ENCODE measurements at regions not wholly inside any gene's neighbourhood (a gene's known extent, or its start where the extent isn't known, plus 50 kb on each side); places are given as distances from the start of the nearest gene placed in this dataset.
"Not testable (repeated sequence)": the region's sequence is repeated elsewhere in the genome, so short reads cannot be mapped to it uniquely, and the experiment has no call there.

DNA sequence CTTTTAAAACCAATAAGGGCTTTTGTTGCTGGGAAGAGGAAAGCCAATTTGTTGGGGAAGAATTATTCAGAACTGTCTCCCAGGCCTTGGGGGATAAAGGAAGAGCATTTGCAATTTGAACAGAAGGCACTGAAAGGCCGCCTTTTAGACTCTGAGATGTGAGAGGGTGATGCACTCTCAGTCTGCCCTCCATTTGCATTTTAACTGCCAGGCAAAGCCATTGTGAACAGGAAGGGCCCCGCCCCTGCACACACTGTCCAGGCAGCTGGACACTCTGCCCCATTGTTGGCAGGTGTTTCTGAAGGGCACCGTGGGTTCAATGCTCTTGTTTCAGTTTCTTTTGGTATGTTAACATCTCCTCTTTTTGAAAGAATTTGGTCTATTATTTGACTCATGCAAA is 169.5 kb upstream of the COPS8 start:
- H3K4me3 ChIP-seq (ENCODE audit: low read length): no peak overlapping the region
- DNase-seq (ENCODE audit: low read depth, low spot score): no peak

GRCh38 chr2:236916651-236917050 is 169.0 kb upstream of the COPS8 start:
- H3K4me3 ChIP-seq (ENCODE audit: low read length): no peak overlapping the region
- DNase-seq (ENCODE audit: low read depth, low spot score): no peak

GRCh38 chr2:236917164-236917563 is 168.5 kb upstream of the COPS8 start:
- no peak overlapping the region for H3K4me3 ChIP-seq (ENCODE audit: low read length)
- DNase-seq (ENCODE audit: low read depth, low spot score): no peak

- no peak overlapping the region for H3K4me3 ChIP-seq (ENCODE audit: low read length)
- no peak for DNase-seq (ENCODE audit: low read depth, low spot score)
Observed at GRCh38 chr2:236918545-236918944, 167.1 kb upstream of the COPS8 start.

DNA sequence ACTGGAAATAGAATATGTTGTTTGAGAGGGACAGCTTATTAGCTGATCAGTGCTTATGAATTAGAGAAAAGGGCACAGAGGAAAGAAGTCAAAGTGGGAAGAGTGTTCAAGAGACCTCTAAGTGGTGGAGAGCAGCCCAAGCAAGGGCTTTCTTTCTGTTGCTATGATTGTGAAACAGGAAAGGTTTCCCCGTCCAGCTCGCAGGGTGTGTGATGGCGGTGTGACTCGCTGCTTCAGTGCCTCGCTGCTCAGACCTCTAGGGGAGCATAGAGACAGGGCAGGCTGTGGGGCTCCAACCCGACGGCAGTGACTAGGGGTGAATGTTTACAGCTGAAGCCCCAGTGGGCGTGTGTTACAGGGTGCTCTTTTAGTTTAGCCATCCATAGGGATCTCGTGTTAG is 166.5 kb upstream of the COPS8 start:
- no peak for DNase-seq (ENCODE audit: low read depth, low spot score)
- H3K4me3 ChIP-seq (ENCODE audit: low read length): no peak overlapping the region

DNA sequence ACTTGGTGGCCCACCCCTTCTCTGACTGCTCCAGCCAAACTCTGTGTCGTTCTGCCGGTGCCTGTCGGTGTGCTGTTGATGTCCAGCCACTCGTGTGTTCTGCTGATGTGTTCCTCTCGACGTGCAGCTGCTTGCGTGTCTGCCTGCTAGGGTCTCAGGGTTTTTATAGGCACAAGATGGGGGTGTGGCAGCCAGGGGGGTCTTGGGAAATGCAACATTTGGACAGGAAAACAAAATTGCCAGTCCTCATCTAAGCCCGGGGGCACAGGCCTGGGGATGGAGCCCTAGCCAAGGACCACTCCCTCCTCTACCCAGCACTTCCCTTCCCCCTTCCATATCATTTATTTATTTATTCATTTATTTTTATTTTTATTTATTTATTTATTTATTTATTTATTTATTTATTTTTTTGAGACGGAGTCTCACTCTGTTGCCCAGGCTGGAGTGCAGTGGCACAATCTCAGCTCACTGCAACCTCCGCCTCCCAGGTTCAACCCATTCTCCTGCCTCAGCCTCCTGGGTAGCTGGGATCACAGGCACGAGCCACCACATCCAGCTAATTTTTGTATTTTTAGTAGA is 165.8 kb upstream of the COPS8 start:
- not testable (repeated sequence) for H3K4me3 ChIP-seq (ENCODE audit: low read length); DNase-seq (ENCODE audit: low read depth, low spot score)

- DNase-seq (ENCODE audit: low read depth, low spot score): no peak
- no peak overlapping the region for H3K4me3 ChIP-seq (ENCODE audit: low read length)
Observed at GRCh38 chr2:236922061-236922460, 163.6 kb upstream of the COPS8 start.

DNA sequence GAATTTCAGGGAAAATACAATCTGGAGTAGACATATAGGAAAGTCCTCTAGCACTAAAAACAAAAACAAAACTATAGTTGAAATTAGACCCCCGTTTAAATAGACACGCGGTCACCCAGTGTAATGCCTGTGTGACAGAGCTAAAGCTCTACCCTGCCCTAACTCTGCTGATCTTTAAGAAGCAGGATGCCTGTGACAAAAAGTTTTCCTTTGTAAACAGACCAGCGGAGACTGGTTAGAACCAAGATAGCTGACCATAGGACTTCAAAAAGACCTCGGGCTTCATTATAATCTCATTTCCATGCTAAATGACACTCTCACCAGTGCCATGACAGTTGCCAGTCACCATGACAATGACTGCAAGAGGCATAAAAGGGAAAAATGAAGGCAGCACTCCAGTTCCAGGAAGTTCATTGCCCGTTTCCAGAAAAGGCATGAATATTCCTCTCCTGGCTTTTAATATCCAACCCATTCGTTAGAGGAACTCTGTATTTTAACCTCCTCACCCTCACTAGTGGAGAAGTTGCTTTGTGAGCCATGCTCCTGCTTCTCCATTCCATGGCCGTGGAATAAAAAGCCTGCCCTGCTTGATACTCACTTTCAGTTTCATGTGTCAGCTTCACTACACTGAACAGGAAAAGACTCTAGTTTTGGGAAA is 157.2 kb upstream of the COPS8 start:
- DNase-seq (ENCODE audit: low read depth, low spot score): no peak
- H3K4me3 ChIP-seq (ENCODE audit: low read length): no peak overlapping the region; the same call in 1 of the 2 replicates

- no peak overlapping the region for H3K4me3 ChIP-seq (ENCODE audit: low read length)
- no peak for DNase-seq (ENCODE audit: low read depth, low spot score)
Observed at GRCh38 chr2:236932831-236933361, 152.8 kb upstream of the COPS8 start.

DNA sequence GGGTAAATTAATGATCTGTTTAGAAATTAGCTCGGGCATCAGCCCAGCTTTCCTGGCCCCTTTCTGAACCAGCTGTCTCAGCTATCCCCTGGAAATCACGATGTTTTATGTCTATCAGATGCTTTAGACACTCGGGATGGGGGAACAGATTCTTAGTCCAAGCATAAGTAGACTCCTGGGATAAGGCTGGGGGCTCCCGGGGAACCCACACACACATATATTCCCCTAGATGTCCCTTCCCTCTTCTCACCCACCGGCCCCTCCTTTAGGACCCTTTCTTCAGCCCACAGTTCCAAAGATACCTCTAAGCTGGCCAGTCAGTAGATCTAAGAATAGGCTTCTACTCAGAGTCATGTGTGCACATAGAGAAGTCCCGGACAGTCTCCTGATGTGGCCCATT is 151.5 kb upstream of the COPS8 start:
- no peak overlapping the region for H3K4me3 ChIP-seq (ENCODE audit: low read length)
- no peak for DNase-seq (ENCODE audit: low read depth, low spot score)

DNA sequence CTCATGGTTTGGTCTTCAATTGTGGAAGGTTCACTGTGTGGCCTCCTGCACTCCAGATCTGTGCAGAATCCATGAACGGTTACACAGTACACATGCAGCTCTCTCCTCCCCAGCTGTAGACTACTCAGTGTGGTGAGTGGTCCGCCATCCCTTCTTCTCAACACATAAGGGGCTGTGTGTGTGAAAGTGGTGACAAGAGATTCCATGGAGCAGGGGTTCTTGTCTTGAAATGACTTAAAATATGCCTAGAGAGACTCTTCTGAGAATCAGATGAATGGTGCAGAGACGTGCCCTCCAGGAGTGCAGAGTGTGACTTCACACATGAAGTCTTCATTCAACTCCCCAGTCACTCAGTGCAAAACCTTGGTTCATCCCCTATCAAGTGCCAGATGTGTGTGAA is 151.0 kb upstream of the COPS8 start:
- no peak for DNase-seq (ENCODE audit: low read depth, low spot score)
- H3K4me3 ChIP-seq (ENCODE audit: low read length): no peak overlapping the region

DNA sequence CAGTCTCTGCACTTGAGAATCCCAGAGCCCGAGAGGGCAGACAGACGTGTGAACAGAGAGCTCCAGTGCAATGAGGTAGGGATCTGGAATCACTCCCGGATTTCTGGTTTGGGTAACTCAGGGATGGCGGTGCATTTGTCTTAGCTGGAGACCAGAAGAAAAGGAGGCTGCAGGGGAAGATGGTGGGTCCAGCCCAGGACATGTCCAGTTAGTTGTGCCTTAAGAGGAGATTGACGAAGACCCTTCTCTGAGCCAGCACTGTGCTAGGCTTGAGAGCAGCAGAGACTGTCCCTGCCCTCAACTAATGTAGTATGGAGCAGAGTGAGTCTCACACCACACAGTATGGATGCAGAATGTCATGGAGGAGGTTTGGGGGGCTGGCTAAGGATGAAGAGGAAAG is 150.6 kb upstream of the COPS8 start:
- no peak for DNase-seq (ENCODE audit: low read depth, low spot score)
- H3K4me3 ChIP-seq (ENCODE audit: low read length): no peak overlapping the region

DNA sequence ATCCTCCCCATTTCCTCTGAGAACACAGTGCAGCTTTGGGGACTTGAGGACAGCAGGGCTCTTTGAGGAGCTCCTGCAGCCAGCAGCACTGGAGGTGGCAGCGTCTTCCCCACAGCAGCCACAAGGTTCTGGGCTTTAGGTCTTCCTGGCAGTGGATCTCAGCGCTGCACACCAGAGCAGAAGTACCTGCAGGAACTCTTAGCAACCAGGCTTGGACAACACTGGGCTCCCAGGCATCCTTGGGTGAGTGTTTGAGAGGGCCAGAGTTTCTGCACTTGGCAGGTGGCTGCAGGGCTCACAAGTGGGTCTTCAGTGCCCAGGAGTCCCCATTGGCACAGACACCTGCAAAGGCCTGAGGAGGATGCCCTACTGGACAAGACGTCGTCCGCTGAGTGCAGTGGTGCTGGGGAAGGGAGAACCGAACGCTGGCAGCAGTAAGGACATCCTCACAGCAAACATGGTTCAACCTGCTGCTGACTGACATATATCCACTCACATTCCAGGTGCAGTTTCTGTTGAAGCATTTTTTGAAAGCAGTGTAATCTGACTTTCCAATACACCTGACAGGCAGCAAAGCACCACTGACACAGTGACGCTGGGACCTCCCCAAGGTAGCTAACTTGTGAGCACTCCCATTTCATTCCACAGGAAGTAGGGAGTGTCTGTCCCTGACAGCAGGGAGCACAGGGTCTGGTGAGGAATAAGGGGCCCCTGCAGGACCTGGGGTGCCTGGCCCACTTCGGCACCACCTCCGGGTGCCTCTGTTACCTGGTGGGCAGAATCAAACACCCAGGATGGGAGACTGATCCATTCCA is 149.9 kb upstream of the COPS8 start:
- H3K4me3 ChIP-seq (ENCODE audit: low read length): no peak overlapping the region
- no peak for DNase-seq (ENCODE audit: low read depth, low spot score)

DNA sequence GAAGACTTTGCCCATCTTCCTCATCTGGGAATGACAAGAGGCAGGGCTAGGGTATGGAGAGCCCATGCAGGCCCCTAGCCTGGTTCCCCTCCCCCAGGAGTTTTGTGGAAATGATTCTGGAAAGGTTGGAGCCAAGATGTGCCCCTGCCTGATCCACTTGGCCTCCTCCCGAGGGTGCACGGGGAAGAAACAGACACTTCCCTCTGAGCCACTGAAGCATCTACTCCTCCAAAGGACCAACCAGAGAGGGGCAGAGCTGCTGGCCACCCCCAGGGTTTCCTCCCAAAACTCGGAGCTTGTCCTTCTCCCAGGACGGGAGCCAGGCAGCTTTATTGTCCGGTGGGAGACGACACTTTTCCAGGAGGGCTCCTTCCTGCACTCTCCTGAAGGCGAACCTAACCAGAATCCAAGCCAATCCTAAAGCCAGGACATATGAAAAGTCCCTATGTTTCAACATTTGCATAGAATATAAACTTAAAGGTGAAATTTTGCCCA is 149.2 kb upstream of the COPS8 start:
- no peak overlapping the region for H3K4me3 ChIP-seq (ENCODE audit: low read length)
- DNase-seq (ENCODE audit: low read depth, low spot score): no peak

DNA sequence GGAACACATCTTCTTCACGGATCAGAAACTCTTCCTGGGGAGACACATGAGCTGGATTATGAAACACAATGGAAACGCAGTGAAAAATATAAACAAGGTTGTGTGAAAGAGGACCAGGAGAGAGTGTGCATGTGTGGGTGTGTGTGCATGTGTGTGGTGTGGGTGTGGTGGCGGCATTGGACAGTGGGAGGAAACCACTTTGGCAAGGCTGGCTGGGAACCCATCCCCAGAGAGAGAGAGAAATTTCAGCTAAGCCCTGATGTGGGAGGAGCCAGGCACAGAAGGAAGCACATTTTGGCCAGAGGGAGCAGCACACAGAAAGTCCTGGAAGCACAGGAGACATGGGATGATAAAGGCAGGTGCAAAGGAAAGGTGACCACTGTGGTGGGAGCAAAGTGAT is 147.6 kb upstream of the COPS8 start:
- no peak for DNase-seq (ENCODE audit: low read depth, low spot score)
- H3K4me3 ChIP-seq (ENCODE audit: low read length): no peak overlapping the region

GRCh38 chr2:236939271-236939670 is 146.4 kb upstream of the COPS8 start:
- no peak overlapping the region for H3K4me3 ChIP-seq (ENCODE audit: low read length)
- no peak for DNase-seq (ENCODE audit: low read depth, low spot score)

- DNase-seq (ENCODE audit: low read depth, low spot score): no peak
- no peak overlapping the region for H3K4me3 ChIP-seq (ENCODE audit: low read length)
Observed at GRCh38 chr2:236939721-236940231, 145.9 kb upstream of the COPS8 start.

DNA sequence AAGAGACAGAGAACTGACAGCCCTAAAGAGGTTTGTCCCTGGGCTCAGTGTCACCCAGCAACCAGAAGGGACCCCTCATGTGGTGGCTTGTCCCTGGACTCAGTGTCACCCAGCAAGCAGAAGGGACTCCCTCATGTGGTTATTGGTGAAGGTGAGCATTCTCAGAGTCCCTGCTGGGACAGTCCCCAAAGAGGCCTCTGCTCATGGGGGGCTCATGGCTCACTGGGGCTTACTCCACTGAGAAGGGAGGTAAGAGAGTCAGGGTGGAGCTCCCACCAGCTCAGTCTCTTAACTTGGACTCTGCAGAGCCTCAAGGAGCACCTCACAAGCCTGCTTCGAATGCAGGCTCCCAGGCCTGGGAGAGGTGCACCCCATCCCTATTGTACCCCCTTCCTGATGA is 145.2 kb upstream of the COPS8 start:
- DNase-seq (ENCODE audit: low read depth, low spot score): no peak
- H3K4me3 ChIP-seq (ENCODE audit: low read length): no peak overlapping the region

- DNase-seq (ENCODE audit: low read depth, low spot score): no peak
- H3K4me3 ChIP-seq (ENCODE audit: low read length): no peak overlapping the region
Observed at GRCh38 chr2:236940916-236941520, 144.7 kb upstream of the COPS8 start.

- H3K4me3 ChIP-seq (ENCODE audit: low read length): no peak overlapping the region
- DNase-seq (ENCODE audit: low read depth, low spot score): no peak
Observed at GRCh38 chr2:236941551-236941950, 144.1 kb upstream of the COPS8 start.

Data from Jurkat, Clone E6-1 (cell line).